ENCODE measurements at regions not wholly inside any gene's neighbourhood (a gene's known extent, or its start where the extent isn't known, plus 50 kb on each side); places are given as distances from the start of the nearest gene placed in this dataset.

- H3K4me1 ChIP-seq: no peaks in the 10 kb centered on the region
- H3K36me3 ChIP-seq: no peaks in the 10 kb centered on the region
- H3K27me3 ChIP-seq: no peaks in the 10 kb centered on the region
- no peak for DNase-seq
- no peak overlapping the region for H3K4me3 ChIP-seq (ENCODE audit: low read depth, low read length)
- no peaks in the 10 kb centered on the region for H3K9me3 ChIP-seq
- TF ChIP-seq CTCF (IDR thresholded peaks at IDR 0.05; ENCODE audit: low read depth, low read length): no peak
Observed at GRCh38 chr2:183604065-183604464, 479.8 kb downstream of the NUP35 start.

GRCh38 chr2:183605440-183605839 is 481.2 kb downstream of the NUP35 start:
- H3K36me3 ChIP-seq: no peaks in the 10 kb centered on the region
- no peaks in the 10 kb centered on the region for H3K27me3 ChIP-seq
- DNase-seq: no peak
- H3K4me3 ChIP-seq (ENCODE audit: low read depth, low read length): no peak overlapping the region
- H3K4me1 ChIP-seq: no peaks in the 10 kb centered on the region
- H3K9me3 ChIP-seq: no peaks in the 10 kb centered on the region
- TF ChIP-seq CTCF (IDR thresholded peaks at IDR 0.05; ENCODE audit: low read depth, low read length): no peak

- H3K27me3 ChIP-seq: no peaks in the 10 kb centered on the region
- no peak overlapping the region for H3K4me3 ChIP-seq (ENCODE audit: low read depth, low read length)
- DNase-seq: no peak
- H3K9me3 ChIP-seq: no peaks in the 10 kb centered on the region
- no peaks in the 10 kb centered on the region for H3K36me3 ChIP-seq
- no peaks in the 10 kb centered on the region for H3K4me1 ChIP-seq
- TF ChIP-seq CTCF (IDR thresholded peaks at IDR 0.05; ENCODE audit: low read depth, low read length): no peak
Observed at GRCh38 chr2:183606022-183606717, 481.9 kb downstream of the NUP35 start.

- DNase-seq: no peak
- Histone ChIP-seq H3K4me3 (ENCODE audit: low read depth, low read length) (no peak overlapping the region), H3K9me3 (no peaks in the 10 kb centered on the region), H3K4me1 (no peaks in the 10 kb centered on the region), H3K36me3 (no peaks in the 10 kb centered on the region), H3K27me3 (no peaks in the 10 kb centered on the region)
- TF ChIP-seq CTCF (IDR thresholded peaks at IDR 0.05; ENCODE audit: low read depth, low read length): no peak
Observed at GRCh38 chr2:183606718-183607085, 482.5 kb downstream of the NUP35 start.

- Histone ChIP-seq H3K27me3 (no peaks in the 10 kb centered on the region), H3K4me1 (no peaks in the 10 kb centered on the region), H3K4me3 (ENCODE audit: low read depth, low read length) (no peak overlapping the region), H3K36me3 (no peaks in the 10 kb centered on the region), H3K9me3 (no peaks in the 10 kb centered on the region)
- TF ChIP-seq CTCF (IDR thresholded peaks at IDR 0.05; ENCODE audit: low read depth, low read length): no peak
- no peak for DNase-seq
Observed at GRCh38 chr2:183607995-183608394, 483.8 kb downstream of the NUP35 start.

GRCh38 chr2:183608747-183609146 is 484.5 kb downstream of the NUP35 start:
- no peaks in the 10 kb centered on the region for H3K4me1 ChIP-seq
- no peak for DNase-seq
- H3K27me3 ChIP-seq: no peaks in the 10 kb centered on the region
- TF ChIP-seq CTCF (IDR thresholded peaks at IDR 0.05; ENCODE audit: low read depth, low read length): no peak
- H3K4me3 ChIP-seq (ENCODE audit: low read depth, low read length): no peak overlapping the region
- H3K9me3 ChIP-seq: no peaks in the 10 kb centered on the region
- H3K36me3 ChIP-seq: no peaks in the 10 kb centered on the region
